NK-92 treated with Interleukin-12 subunit alpha and Interleukin-12 subunit beta, amount 100 ng/mL, for 24 hours (cell line): ENCODE measurements at regions not wholly inside any gene's neighbourhood (a gene's known extent, or its start where the extent isn't known, plus 50 kb on each side); places are given as distances from the start of the nearest gene placed in this dataset.

Source experiments
- DNase-seq: peaks from one replicate; lab custom pipeline; 2025; lab: John Stamatoyannopoulos, UW

- DNase-seq, result no peak
Measured at GRCh38 chr13:99911965-99912566, 59.5 kb downstream of the ZIC5 start.

- DNase-seq, result no peak
Measured at GRCh38 chr13:99911069-99911964, 60.2 kb downstream of the ZIC5 start.

GRCh38 chr13:99909836-99910619 lies 61.5 kb downstream of the ZIC5 start:
- DNase-seq, result no peak

DNA sequence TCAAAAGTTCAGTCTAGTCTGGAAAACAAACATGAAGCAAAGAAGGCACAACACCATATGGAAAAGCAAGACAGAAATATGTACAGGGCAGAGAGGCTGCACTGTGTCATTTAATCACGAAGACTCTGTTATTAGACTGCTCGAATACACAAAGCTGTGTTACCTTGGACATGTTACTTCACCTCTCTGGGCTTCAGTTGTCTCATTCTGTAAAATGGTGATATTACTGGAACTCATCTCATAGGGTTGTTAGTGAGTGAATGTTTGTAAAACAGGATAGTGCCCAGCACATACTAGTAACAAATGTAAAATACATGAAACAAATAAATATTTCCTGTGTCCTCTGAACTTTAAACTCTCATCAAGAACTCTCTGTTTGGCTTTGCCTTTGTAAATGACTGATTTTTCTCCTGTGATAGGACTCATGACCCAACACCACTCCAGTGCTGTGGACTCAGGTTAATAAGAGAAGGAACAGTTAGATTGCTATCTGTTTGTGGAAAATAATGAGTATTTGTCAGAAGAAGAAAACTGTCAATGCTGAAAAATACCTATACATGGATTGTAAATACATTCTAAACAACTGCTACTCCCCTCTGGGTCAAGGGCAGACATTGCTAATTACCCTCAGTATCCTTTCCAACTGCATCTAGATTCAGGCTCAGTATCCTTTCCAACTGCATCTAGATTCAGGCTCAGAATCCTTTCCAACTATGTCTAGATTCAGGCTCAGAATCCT lies 62.3 kb downstream of the ZIC5 start:
- no peak for DNase-seq

GRCh38 chr13:99908140-99908803 lies 63.3 kb downstream of the ZIC5 start:
- DNase-seq, result no peak

GRCh38 chr13:99907627-99908026 lies 63.9 kb downstream of the ZIC5 start:
- no peak for DNase-seq

DNA sequence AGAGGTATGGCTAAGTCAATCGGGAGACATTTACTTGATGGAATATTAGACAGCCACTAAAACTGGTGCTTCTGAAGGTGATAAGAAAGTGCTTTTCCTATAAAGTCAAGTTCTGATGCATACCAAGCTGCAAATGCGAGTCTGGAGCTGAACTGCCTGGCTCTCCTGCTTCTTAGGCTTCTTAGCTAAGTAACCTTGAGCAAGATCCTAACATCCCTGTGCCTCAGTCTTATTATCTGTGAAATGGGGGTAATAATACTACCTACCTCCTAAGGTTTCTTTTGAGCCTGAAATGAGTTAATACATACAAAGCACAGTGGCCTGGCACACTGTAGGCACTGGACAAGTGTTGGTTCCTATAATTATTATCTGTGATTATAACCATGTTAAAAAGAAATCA lies 64.5 kb downstream of the ZIC5 start:
- no peak for DNase-seq

DNA sequence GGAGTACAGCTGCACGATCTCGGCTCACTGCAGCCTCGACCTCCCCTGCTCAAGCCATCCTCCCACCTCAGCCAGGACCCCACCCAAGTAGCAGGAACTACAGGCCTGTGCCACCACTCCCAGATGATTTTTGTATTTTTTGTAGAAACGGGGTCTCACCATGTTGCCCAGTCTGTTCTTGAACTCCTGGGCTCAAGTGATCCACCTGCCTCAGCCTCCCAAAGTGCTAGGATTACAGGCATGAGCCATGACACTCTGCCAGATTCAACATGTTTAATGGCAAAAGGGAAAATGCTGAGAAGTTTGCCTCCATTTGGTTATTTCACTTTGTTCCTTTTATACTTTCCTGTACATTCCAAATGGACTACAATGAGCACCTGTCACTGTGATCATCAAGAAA lies 65.8 kb downstream of the ZIC5 start:
- no peak for DNase-seq

DNA sequence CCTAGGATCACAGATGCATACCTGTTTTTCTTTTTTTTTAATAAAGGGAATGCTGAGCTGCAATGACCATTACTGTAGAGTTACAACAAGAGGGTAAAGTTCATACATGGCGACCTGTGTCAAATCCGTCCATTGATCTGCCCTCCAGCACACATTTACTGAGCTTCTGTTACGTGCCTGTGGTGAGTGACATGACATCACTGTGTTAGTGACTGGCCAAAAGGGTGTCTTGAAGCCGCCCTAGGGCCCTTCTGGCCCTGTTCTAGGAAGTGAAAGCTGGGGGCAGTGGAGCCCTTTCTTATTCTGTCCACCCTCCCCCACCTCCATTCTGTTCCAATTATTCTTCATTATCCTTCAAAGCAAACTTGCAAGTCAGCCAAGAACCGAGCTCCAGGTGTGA lies 66.3 kb downstream of the ZIC5 start:
- no peak for DNase-seq

DNA sequence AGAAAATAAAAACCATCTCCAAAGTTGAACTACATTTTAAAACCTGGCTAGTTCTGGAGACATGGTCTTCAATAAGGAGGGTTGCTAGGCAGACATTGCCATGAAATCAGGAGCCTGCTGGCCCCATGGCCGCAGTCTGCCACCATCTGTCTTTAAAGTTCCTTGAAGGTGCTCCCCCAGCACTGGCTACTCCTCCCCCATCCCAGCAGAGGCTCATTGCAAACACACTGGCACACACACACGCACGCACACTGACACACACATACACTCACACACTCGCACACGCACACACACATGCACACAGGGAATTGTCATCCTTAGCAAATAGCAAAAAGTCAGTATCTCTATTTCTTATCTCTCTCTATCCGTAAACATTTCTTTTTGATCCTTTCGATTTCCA lies 68.4 kb downstream of the ZIC5 start:
- DNase-seq, result no peak

GRCh38 chr13:99902657-99903056 lies 68.9 kb downstream of the ZIC5 start:
- DNase-seq, result no peak

DNA sequence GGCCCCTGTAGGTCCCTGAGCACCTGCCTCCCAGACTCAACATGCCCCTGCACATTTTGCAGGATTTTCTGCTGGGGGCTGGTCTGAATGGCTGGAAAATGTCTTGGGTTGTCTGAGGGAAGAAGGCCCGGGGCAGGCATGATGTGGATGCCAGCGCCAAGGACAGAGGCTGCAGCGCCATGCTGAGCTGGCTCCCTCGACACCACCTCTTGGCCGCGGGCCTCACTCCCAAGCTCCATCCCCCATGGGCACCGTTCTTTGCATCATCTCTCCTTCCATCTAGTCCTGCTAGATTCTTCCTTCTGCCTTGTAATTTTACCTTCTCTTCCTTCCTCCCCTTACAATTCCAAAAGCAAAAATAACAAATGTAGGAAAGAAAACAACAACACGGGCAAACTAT lies 70.6 kb downstream of the ZIC5 start:
- DNase-seq, result no peak

- no peak for DNase-seq
Measured at GRCh38 chr13:99898421-99898820, 73.1 kb downstream of the ZIC5 start.

DNA sequence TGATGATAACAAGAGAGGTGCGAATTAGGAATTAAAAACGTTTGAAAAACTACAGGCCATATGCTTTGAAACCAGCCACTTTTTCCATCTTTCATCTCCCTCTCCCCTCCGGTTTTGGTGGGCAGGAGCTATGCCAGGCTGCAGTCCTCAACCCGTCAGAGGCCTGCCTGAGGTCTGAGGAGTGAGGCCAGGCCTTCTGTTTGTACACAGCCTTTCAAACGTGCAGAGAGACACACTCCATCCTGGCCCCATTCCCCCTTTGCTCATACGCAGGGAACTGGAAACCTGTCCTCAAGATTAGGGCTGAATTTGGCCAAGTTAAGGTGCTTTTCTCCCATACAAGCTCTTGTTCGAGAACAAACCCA lies 74.5 kb downstream of the ZIC5 start:
- DNase-seq, result no peak

DNA sequence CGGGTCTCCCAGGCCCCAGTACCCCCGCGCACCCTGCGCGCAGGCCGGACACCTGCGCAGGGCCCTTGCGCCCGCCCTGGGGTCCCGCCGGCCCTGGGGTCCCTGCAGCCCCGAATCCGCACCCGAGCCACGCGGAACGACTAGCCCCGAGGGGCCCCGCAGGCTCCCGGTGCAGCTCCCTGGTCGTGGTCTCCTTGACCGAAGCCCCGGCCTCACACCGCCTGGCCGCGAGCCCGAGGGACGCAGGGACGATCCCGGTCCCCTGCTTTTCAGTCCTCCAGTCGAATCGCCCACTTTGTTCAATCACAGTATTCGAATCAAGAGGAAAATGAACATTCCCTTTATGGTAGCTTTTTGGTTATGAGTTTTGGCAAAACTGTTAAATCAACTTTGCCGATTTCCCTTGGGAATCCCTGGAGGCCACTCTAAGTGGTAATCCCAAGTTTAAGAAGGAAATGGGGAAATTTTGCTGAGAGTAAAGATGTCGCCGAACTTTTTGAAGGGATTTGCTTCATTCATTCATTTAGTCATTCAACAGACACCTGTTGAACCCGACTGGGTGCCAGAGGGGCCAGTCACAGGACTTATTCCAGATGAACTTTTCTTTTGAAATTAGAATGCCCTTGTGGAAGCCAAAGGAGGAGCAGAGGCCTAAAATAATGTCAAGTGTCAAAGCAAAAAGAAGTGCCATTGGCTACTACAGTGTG lies 75.0 kb downstream of the ZIC5 start:
- no peak for DNase-seq

- DNase-seq, result no peak
Measured at GRCh38 chr13:99895444-99896368, 75.9 kb downstream of the ZIC5 start.

GRCh38 chr13:99894840-99895443 lies 76.6 kb downstream of the ZIC5 start:
- no peak for DNase-seq

GRCh38 chr13:99894105-99894839 lies 77.3 kb downstream of the ZIC5 start:
- DNase-seq, result no peak

DNA sequence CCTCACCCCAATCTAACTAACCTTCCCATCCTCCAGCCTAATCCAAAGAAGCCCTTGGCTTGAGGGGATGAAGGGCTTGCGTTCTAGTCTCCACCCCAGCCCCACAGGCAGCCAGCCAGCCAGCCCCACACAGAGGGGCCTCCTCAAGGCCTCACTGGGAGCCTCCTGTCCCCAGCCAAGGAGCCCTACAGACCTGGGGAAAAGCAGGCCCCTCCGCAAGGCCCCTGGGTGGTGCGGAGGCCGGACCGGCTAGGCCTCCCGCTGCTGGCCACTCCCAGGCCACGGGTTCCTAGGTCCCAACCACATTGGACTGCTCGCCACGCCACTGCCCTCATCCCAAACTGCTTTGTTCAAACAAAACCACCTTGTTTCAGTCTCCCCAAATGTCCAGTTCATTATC lies 78.0 kb downstream of the ZIC5 start:
- DNase-seq, result no peak
